Dedifferentiated amniotic fluid mesenchymal stem cell (primary cell): ENCODE measurements at regions not wholly inside any gene's neighbourhood (a gene's known extent, or its start where the extent isn't known, plus 50 kb on each side); places are given as distances from the start of the nearest gene placed in this dataset.
A peak's percentile ranks its signal among the peaks of the same experiment; 100 is the strongest.

Source experiments
- DNase-seq: peaks from one replicate; pipeline ENCODE4 v3.0.0-alpha.2; 2016; ENCODE audit errors: extremely low spot score

GRCh38 chr4:67124716-67125115 lies 420.6 kb downstream of the CENPC start:
- no peak for DNase-seq

- no peak for DNase-seq
Observed at GRCh38 chr4:67122029-67122428, 423.3 kb downstream of the CENPC start.

GRCh38 chr4:67120369-67120768 lies 424.9 kb downstream of the CENPC start:
- DNase-seq = no peak

GRCh38 chr4:67109276-67109675 lies 436.0 kb downstream of the CENPC start:
- DNase-seq = no peak

GRCh38 chr4:67106861-67107460 lies 438.3 kb downstream of the CENPC start:
- DNase-seq = no peak

- no peak for DNase-seq
Observed at GRCh38 chr4:67104145-67104544, 441.2 kb downstream of the CENPC start.

GRCh38 chr4:67103001-67103747 lies 442.1 kb downstream of the CENPC start:
- DNase-seq = no peak

GRCh38 chr4:67101612-67102011 lies 443.7 kb downstream of the CENPC start:
- no peak for DNase-seq

GRCh38 chr4:67092351-67092750 lies 453.0 kb downstream of the CENPC start:
- DNase-seq = no peak

GRCh38 chr4:67091673-67092072 lies 453.6 kb downstream of the CENPC start:
- DNase-seq = no peak

- no peak for DNase-seq
Observed at GRCh38 chr4:67087897-67088296, 457.4 kb downstream of the CENPC start.

- no peak for DNase-seq
Observed at GRCh38 chr4:67084783-67085182, 460.5 kb downstream of the CENPC start.

- DNase-seq = no peak
Observed at GRCh38 chr4:67083496-67083895, 461.8 kb downstream of the CENPC start.

GRCh38 chr4:67082746-67083145 lies 462.6 kb downstream of the CENPC start:
- DNase-seq = no peak

GRCh38 chr4:67080046-67080557 lies 465.2 kb downstream of the CENPC start:
- no peak for DNase-seq

- DNase-seq = no peak
Observed at GRCh38 chr4:67071641-67072040, 473.7 kb downstream of the CENPC start.

GRCh38 chr4:67055319-67055718 lies 490.0 kb downstream of the CENPC start:
- no peak for DNase-seq

- peak; percentile 31 for DNase-seq
Observed at GRCh38 chr4:67054896-67055295, 490.4 kb downstream of the CENPC start.

GRCh38 chr4:67052814-67053675 lies 492.3 kb downstream of the CENPC start:
- DNase-seq = no peak

- DNase-seq = no peak
Observed at GRCh38 chr4:67051000-67051789, 494.1 kb downstream of the CENPC start.

GRCh38 chr4:67049446-67049845 lies 495.9 kb downstream of the CENPC start:
- no peak for DNase-seq

- DNase-seq = no peak
Observed at GRCh38 chr4:67048530-67048929, 496.8 kb downstream of the CENPC start.
